ENCODE measurements at regions not wholly inside any gene's neighbourhood (a gene's known extent, or its start where the extent isn't known, plus 50 kb on each side); places are given as distances from the start of the nearest gene placed in this dataset.

DNA sequence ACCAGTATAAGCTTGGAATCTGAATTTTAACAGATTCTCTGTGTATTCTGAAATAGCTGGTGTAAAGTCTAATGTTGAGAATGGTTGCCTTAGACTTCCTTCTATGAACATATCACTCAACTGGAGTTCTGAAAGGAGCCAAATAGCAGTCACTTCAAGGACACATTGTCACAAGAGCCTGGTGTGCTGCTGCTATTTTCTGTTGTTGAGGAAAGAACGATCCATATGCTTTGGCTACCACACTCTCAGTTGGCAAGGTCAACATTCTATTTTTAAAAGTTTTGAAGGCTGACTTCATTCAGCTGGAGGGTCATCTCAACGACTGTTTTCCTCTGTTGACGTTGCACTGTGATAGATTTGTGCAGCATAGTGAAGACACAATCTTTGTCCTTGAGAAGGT lies 248.7 kb downstream of the TUSC7 start (continued):
- TF ChIP-seq GATA2 (CRISPR knock-in tag; IDR thresholded peaks at IDR 0.05) = no peak
- TF ChIP-seq USF1 (IDR thresholded peaks at IDR 0.05; ENCODE audit: borderline replicate concordance, low read depth) = no peak
- TF ChIP-seq TAF1 (IDR thresholded peaks at IDR 0.05; ENCODE audit: borderline replicate concordance, low read depth, low read length) = no peak
- no peak for TF ChIP-seq NFIC (IDR thresholded peaks at IDR 0.05; ENCODE audit: borderline replicate concordance)
- no peak for TF ChIP-seq JUND (IDR thresholded peaks at IDR 0.05)
- no peak for TF ChIP-seq PBX3 (IDR thresholded peaks at IDR 0.05)
- TF ChIP-seq REST (IDR thresholded peaks at IDR 0.05; ENCODE audit: low read depth, low read length) = no peak
- TF ChIP-seq TCF12 (IDR thresholded peaks at IDR 0.05) = no peak
- no peak for TF ChIP-seq EP300 (IDR thresholded peaks at IDR 0.05; ENCODE audit: borderline replicate concordance in 1 of 2, low read depth in 1 of 2, low read length in 1 of 2)
- TF ChIP-seq MAX (IDR thresholded peaks at IDR 0.05; ENCODE audit: low read depth) = no peak

DNA sequence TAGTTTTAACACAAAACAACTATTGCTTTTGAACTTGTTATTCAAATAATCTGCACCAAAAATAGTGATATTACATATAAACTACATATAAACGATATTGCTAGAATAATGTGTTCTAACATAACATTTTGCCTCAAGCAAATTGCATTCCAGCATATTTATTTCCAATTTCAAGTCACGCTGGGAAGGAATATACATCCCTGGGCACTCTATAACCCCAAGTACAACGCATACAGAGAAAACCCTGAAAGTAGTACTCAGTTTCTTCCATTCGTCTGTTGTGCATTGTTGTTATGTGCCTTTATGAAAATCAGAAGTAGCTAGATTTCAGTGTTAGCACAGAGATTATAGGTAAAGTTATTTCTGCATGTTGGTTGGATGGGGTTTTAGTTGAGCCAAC lies 251.5 kb downstream of the TUSC7 start:
- Histone ChIP-seq H2AFZ (ENCODE audit: low read depth) (no peak overlapping the region), H3K27ac (ENCODE audit: low read depth in 2 of 2, low read length in 1 of 2) (no peak overlapping the region; a peak in 1 of 4 replicates), H3K9me2 (no peaks in the 10 kb centered on the region), H3K4me3 (ENCODE audit: low read depth in 2 of 2, low read length in 1 of 2) (no peak overlapping the region), H3K79me2 (ENCODE audit: insufficient read depth) (no peaks in the 10 kb centered on the region), H4K20me1 (ENCODE audit: insufficient read depth) (no peaks in the 10 kb centered on the region), H3K27me3 (ENCODE audit: insufficient read depth) (no peaks in the 10 kb centered on the region), H3K4me2 (no peak overlapping the region), H3F3A (replicated peaks; ENCODE audit: insufficient read depth) (no peaks in the 10 kb centered on the region), H3K36me3 (replicated peaks in 1 of 2; ENCODE audit: control insufficient read depth in 1 of 2, insufficient read depth in 2 of 2, low read length in 1 of 2) (no peaks in the 10 kb centered on the region), H3K9ac (no peak overlapping the region), H3K9me3 (no peaks in the 10 kb centered on the region), H3K4me1 (ENCODE audit: control insufficient read depth in 1 of 2, insufficient read depth in 2 of 2, low read depth in 1 of 2, low read length in 1 of 2) (no peaks in the 10 kb centered on the region; a peak in 1 of 4 replicates)
- no peak for DNase-seq
- 69% methylated on average over 4 of the region's 4 CpGs for WGBS (ENCODE audit: low lambda C conversion rate)
- CTCF ChIA-PET = no interaction called here
- POLR2A ChIA-PET = no interaction called here
- TF ChIP-seq TCF12 (IDR thresholded peaks at IDR 0.05) (no peak), RFX5 (IDR thresholded peaks at IDR 0.05; ENCODE audit: low read length) (no peak), ELF1 (IDR thresholded peaks at IDR 0.05) (no peak), MXI1 (IDR thresholded peaks at IDR 0.05; ENCODE audit: low read depth, low read length) (no peak), FOSL2 (IDR thresholded peaks at IDR 0.05; ENCODE audit: borderline replicate concordance, low read depth) (no peak), REST (IDR thresholded peaks at IDR 0.05; ENCODE audit: low read depth, low read length) (no peak), JUND (IDR thresholded peaks at IDR 0.05) (no peak), FOXM1 (IDR thresholded peaks at IDR 0.05; ENCODE audit: low read depth) (no peak)
- TF ChIP-seq, protein P1, sequence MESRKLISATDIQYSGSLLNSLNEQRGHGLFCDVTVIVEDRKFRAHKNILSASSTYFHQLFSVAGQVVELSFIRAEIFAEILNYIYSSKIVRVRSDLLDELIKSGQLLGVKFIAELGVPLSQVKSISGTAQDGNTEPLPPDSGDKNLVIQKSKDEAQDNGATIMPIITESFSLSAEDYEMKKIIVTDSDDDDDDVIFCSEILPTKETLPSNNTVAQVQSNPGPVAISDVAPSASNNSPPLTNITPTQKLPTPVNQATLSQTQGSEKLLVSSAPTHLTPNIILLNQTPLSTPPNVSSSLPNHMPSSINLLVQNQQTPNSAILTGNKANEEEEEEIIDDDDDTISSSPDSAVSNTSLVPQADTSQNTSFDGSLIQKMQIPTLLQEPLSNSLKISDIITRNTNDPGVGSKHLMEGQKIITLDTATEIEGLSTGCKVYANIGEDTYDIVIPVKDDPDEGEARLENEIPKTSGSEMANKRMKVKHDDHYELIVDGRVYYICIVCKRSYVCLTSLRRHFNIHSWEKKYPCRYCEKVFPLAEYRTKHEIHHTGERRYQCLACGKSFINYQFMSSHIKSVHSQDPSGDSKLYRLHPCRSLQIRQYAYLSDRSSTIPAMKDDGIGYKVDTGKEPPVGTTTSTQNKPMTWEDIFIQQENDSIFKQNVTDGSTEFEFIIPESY (IDR thresholded peaks at IDR 0.05; ENCODE audit: borderline replicate concordance, low read depth) = no peak
- TF ChIP-seq, protein P2, sequence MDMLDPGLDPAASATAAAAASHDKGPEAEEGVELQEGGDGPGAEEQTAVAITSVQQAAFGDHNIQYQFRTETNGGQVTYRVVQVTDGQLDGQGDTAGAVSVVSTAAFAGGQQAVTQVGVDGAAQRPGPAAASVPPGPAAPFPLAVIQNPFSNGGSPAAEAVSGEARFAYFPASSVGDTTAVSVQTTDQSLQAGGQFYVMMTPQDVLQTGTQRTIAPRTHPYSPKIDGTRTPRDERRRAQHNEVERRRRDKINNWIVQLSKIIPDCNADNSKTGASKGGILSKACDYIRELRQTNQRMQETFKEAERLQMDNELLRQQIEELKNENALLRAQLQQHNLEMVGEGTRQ (IDR thresholded peaks at IDR 0.05; ENCODE audit: borderline replicate concordance, low read depth, low read length) = no peak
- TF ChIP-seq, protein P3, sequence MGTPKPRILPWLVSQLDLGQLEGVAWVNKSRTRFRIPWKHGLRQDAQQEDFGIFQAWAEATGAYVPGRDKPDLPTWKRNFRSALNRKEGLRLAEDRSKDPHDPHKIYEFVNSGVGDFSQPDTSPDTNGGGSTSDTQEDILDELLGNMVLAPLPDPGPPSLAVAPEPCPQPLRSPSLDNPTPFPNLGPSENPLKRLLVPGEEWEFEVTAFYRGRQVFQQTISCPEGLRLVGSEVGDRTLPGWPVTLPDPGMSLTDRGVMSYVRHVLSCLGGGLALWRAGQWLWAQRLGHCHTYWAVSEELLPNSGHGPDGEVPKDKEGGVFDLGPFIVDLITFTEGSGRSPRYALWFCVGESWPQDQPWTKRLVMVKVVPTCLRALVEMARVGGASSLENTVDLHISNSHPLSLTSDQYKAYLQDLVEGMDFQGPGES (IDR thresholded peaks at IDR 0.05; ENCODE audit: low read depth, low read length) = no peak
